ENCODE measurements at regions not wholly inside any gene's neighbourhood (a gene's known extent, or its start where the extent isn't known, plus 50 kb on each side); places are given as distances from the start of the nearest gene placed in this dataset.

- no peak for TF ChIP-seq ELF4 (IDR thresholded peaks at IDR 0.05)
- TF ChIP-seq SUZ12 (IDR thresholded peaks at IDR 0.05), result no peak
- no peak for TF ChIP-seq FOXA1 (IDR thresholded peaks at IDR 0.05)
Measured at GRCh38 chr6:102773636-102774035, 1380.1 kb downstream of the GRIK2 start.
